K562 (cell line): ENCODE measurements at regions not wholly inside any gene's neighbourhood (a gene's known extent, or its start where the extent isn't known, plus 50 kb on each side); places are given as distances from the start of the nearest gene placed in this dataset.

Source experiments
- DACH1 ChIP-seq: fragments of 450-650 bp; IDR thresholded peaks from 2 replicates; pipeline ENCODE4 v1.6.1; 2018; ENCODE audit not compliant: partially characterized antibody
- ETV6 ChIP-seq, 3 experiments: fragments of 150-350 bp in 1 of 3; sonication (generic) in 1 of 3; formaldehyde crosslinking in 1 of 3; IDR thresholded peaks; 2 replicates each; pipeline versions ENCODE4 v1.6.1 to v1.8.0; 2014 to 2022; ENCODE audit warnings: borderline replicate concordance in 2 of 3, low read depth in 2 of 3, antibody characterized with exemption in 1 of 3, low read length in 1 of 3, mild to moderate bottlenecking in 1 of 3, missing genetic modification reagents in 1 of 3
- EZH2 ChIP-seq: IDR thresholded peaks from 2 replicates; pipeline ENCODE4 v1.6.1; 2012; ENCODE audit warnings: low read depth, mild to moderate bottlenecking, inconsistent platforms, low read length, borderline replicate concordance
- FOSL1 ChIP-seq: fragments of 200-800 bp; sonication (Bioruptor generic); conservative IDR thresholded peaks from 2 replicates; pipeline ENCODE4 v1.6.1; 2016; ENCODE audit warnings: missing genetic modification characterization, missing compliant biosample characterization
- HMG20A ChIP-seq: fragments of 450-650 bp; formaldehyde crosslinking; conservative IDR thresholded peaks from 2 replicates; pipeline ENCODE4 v1.4.0; 2020; ENCODE audit warnings: mild to moderate bottlenecking, mixed read lengths
- KAT7 ChIP-seq: sonication (generic); formaldehyde crosslinking; IDR thresholded peaks from 2 replicates; pipeline ENCODE4 v1.8.0; 2022; ENCODE audit warnings: missing genetic modification reagents, mild to moderate bottlenecking, borderline replicate concordance
- NBN ChIP-seq: fragments of 450-650 bp; IDR thresholded peaks from 2 replicates; pipeline ENCODE4 v1.6.1; 2016; ENCODE audit warnings: low read depth, mild to moderate bottlenecking
- SP1 ChIP-seq: sonication (generic); formaldehyde crosslinking; IDR thresholded peaks from 2 replicates; pipeline ENCODE4 v1.8.1; 2022; ENCODE audit warnings: mild to moderate bottlenecking, missing genetic modification reagents
- TAF1 ChIP-seq: IDR thresholded peaks from 2 replicates; pipeline ENCODE4 v1.6.1; 2011; ENCODE audit warnings: mild to moderate bottlenecking, low read length, moderate library complexity; ENCODE audit not compliant: insufficient read depth, control insufficient read depth, severe bottlenecking; ENCODE audit errors: extremely low read depth
- YY1 ChIP-seq, 3 experiments: IDR thresholded peaks; 2 replicates each; pipeline ENCODE4 v1.6.1; 2011; ENCODE audit warnings: low read length in 2 of 3, mild to moderate bottlenecking in 2 of 3, moderate library complexity in 2 of 3, borderline replicate concordance in 1 of 3, control low read depth in 1 of 3, low read depth in 1 of 3; ENCODE audit not compliant: insufficient read depth in 3 of 3, insufficient replicate concordance in 2 of 3, control insufficient read depth in 1 of 3, insufficient read length in 1 of 3; ENCODE audit errors: extremely low read depth in 1 of 3
- ZBTB40 ChIP-seq, 2 experiments: fragments of 450-650 bp in 1 of 2; sonication (generic) in 1 of 2; formaldehyde crosslinking in 1 of 2; IDR thresholded peaks; 2 replicates each; pipeline versions ENCODE4 v1.7.1 to v1.9.0; 2016 to 2022; ENCODE audit warnings: inconsistent platforms in 1 of 2, mild to moderate bottlenecking in 1 of 2, missing genetic modification reagents in 1 of 2
- ZNF707 ChIP-seq: fragments of 250-450 bp; sonication (Bioruptor Pico); conservative IDR thresholded peaks from 2 replicates; pipeline ENCODE4 v1.8.0; 2022; ENCODE audit warnings: inconsistent platforms, mild to moderate bottlenecking, moderate library complexity
- ZNF75A ChIP-seq: fragments of 450-650 bp; formaldehyde crosslinking; IDR thresholded peaks from 2 replicates; pipeline ENCODE4 v1.4.0; 2020; ENCODE audit warnings: mild to moderate bottlenecking
- TF ChIP-seq, protein P1 (sequence below): sonication (generic); formaldehyde crosslinking; IDR thresholded peaks from 2 replicates; pipeline ENCODE4 v1.9.0; 2022; ENCODE audit warnings: mild to moderate bottlenecking, missing genetic modification reagents

DNA sequence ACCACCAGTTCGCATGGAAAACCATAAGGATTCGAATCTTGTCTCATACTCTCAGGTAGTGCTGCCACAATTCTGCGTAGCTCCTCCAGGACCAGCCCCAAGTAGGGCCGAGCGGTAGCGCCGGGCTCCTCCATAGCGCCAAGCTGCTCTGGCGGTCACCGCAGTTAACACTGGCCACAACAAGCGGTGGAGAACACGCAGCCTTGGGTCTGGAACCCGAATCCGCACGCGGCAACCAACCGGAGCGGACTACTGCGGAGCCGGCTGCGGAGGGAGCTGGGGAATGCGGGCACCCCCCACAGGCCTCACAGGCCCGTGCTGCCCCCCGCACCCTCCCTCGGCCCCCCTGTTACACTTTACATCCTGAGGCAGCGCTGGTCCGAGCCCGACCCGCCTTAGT, 531.5 kb downstream of the STK39 start:
- TF ChIP-seq DACH1 (no peak), HMG20A (no peak), ZNF707 (CRISPR knock-in tag) (no peak), TAF1 (no peak), ZBTB40 (IDR thresholded peaks at IDR 0.05) (no peak), ZBTB40 (CRISPR knock-in tag; IDR thresholded peaks at IDR 0.05) (no peak), ETV6 (IDR thresholded peaks at IDR 0.05; ENCODE audit: borderline replicate concordance in 1 of 2, low read depth in 2 of 2, low read length in 1 of 2) (no peak), ETV6 (CRISPR knock-in tag; IDR thresholded peaks at IDR 0.05; ENCODE audit: borderline replicate concordance) (no peak), EZH2 (no peak), KAT7 (CRISPR knock-in tag) (no peak), SP1 (no peak), NBN (no peak), YY1 (IDR thresholded peaks at IDR 0.05; ENCODE audit: borderline replicate concordance in 1 of 3, control insufficient read depth in 1 of 3, extremely low read depth in 1 of 3, insufficient read depth in 3 of 3, insufficient read length in 1 of 3, insufficient replicate concordance in 2 of 3, low read depth in 1 of 3, low read length in 2 of 3) (no peak), ZNF75A (CRISPR knock-in tag) (no peak), FOSL1 (tag) (no peak)
- TF ChIP-seq, protein P1, sequence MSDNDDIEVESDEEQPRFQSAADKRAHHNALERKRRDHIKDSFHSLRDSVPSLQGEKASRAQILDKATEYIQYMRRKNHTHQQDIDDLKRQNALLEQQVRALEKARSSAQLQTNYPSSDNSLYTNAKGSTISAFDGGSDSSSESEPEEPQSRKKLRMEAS (CRISPR knock-in tag), result no peak
